HG02840 (cell line): ENCODE measurements at regions not wholly inside any gene's neighbourhood (a gene's known extent, or its start where the extent isn't known, plus 50 kb on each side); places are given as distances from the start of the nearest gene placed in this dataset.
"Not testable (repeated sequence)": the region's sequence is repeated elsewhere in the genome, so short reads cannot be mapped to it uniquely, and the experiment has no call there.

Experiments used
- ATAC-seq: cut with Tn5 transposase; IDR thresholded peaks from one replicate; pipeline ENCODE4 v1.9.1; 2021; ENCODE audit warnings: mild to moderate bottlenecking, moderate library complexity, moderate number of reproducible peaks; ENCODE audit not compliant: unreplicated experiment, low FRiP score

- ATAC-seq = no peak
Observed at GRCh38 chr16:64278196-64278595, 843.7 kb downstream of the CDH11 start.

- no peak for ATAC-seq
Observed at GRCh38 chr16:64276646-64277045, 845.2 kb downstream of the CDH11 start.

GRCh38 chr16:64272028-64272427 lies 849.8 kb downstream of the CDH11 start:
- ATAC-seq = no peak

- ATAC-seq = no peak
Observed at GRCh38 chr16:64269756-64270155, 852.1 kb downstream of the CDH11 start.

GRCh38 chr16:64265756-64266155 lies 856.1 kb downstream of the CDH11 start:
- no peak for ATAC-seq

- ATAC-seq = not testable (repeated sequence)
Observed at GRCh38 chr16:64260631-64261401, 861.0 kb downstream of the CDH11 start.

GRCh38 chr16:64254443-64255367 lies 867.2 kb downstream of the CDH11 start:
- no peak for ATAC-seq

GRCh38 chr16:64253525-64253924 lies 868.3 kb downstream of the CDH11 start:
- no peak for ATAC-seq

- no peak for ATAC-seq
Observed at GRCh38 chr16:64253096-64253495, 868.8 kb downstream of the CDH11 start.

GRCh38 chr16:64251742-64252141 lies 870.1 kb downstream of the CDH11 start:
- no peak for ATAC-seq

GRCh38 chr16:64250866-64251265 lies 871.0 kb downstream of the CDH11 start:
- no peak for ATAC-seq

- ATAC-seq = no peak
Observed at GRCh38 chr16:64242492-64242891, 879.4 kb downstream of the CDH11 start.

GRCh38 chr16:64240586-64240985 lies 881.3 kb downstream of the CDH11 start:
- no peak for ATAC-seq

- no peak for ATAC-seq
Observed at GRCh38 chr16:64238571-64238970, 883.3 kb downstream of the CDH11 start.

GRCh38 chr16:64236316-64236715 lies 885.5 kb downstream of the CDH11 start:
- ATAC-seq = no peak

- no peak for ATAC-seq
Observed at GRCh38 chr16:64234200-64234599, 887.7 kb downstream of the CDH11 start.

- ATAC-seq = no peak
Observed at GRCh38 chr16:64225696-64226095, 896.2 kb downstream of the CDH11 start.

GRCh38 chr16:64225036-64225435 lies 896.8 kb downstream of the CDH11 start:
- ATAC-seq = no peak

- ATAC-seq = no peak
Observed at GRCh38 chr16:64217789-64218535, 903.9 kb downstream of the CDH11 start.

- no peak for ATAC-seq
Observed at GRCh38 chr16:64215730-64216129, 906.1 kb downstream of the CDH11 start.

- ATAC-seq = no peak
Observed at GRCh38 chr16:64211331-64211730, 910.5 kb downstream of the CDH11 start.
